Neural cell (in vitro differentiated cells): ENCODE measurements at regions not wholly inside any gene's neighbourhood (a gene's known extent, or its start where the extent isn't known, plus 50 kb on each side); places are given as distances from the start of the nearest gene placed in this dataset.

Source experiments
- H2AFZ ChIP-seq: fragments of 200-600, 300-800 bp; sonication (generic), shearing (Covaris generic); 2 replicates; pipeline ENCODE4 v1.6.0; 2014; ENCODE audit warnings: low read depth, mild to moderate bottlenecking, antibody characterized with exemption, low read length, moderate library complexity
- H3F3A ChIP-seq: fragments of 200-600 bp; shearing (Covaris generic); 2 replicates; pipeline ENCODE4 v1.6.1; 2016; ENCODE audit warnings: mild to moderate bottlenecking, moderate library complexity, mixed read lengths, antibody characterized with exemption, low read length; ENCODE audit not compliant: insufficient read depth, poor library complexity, severe bottlenecking
- H3K27ac ChIP-seq: fragments of 200-600, 300-800 bp; sonication (generic), shearing (Covaris generic); 2 replicates; pipeline ENCODE4 v1.5.1; 2014; ENCODE audit warnings: mild to moderate bottlenecking, low read length, moderate library complexity
- H3K27me3 ChIP-seq: fragments of 300-800, 200-600 bp; sonication (generic), shearing (Covaris generic); 2 replicates; pipeline ENCODE4 v1.6.0; 2014; ENCODE audit warnings: mild to moderate bottlenecking, low read depth, low read length, moderate library complexity; ENCODE audit not compliant: insufficient read depth
- H3K36me3 ChIP-seq: fragments of 300-800, 200-600 bp; sonication (generic), shearing (Covaris generic); 2 replicates; pipeline ENCODE4 v1.5.1; 2014; ENCODE audit warnings: mild to moderate bottlenecking, antibody characterized with exemption, low read length, moderate library complexity; ENCODE audit not compliant: insufficient read depth
- H3K4me2 ChIP-seq: fragments of 300-800, 200-600 bp; sonication (generic), shearing (Covaris generic); 2 replicates; pipeline ENCODE4 v1.6.0; 2014; ENCODE audit warnings: mild to moderate bottlenecking, low read length
- H3K4me3 ChIP-seq: fragments of 300-800, 200-600 bp; sonication (generic), shearing (Covaris generic); 2 replicates; pipeline ENCODE4 v1.5.1; 2014; ENCODE audit warnings: mild to moderate bottlenecking, low read length, moderate library complexity
- H3K79me2 ChIP-seq: fragments of 200-600 bp; shearing (Covaris generic); replicated peaks from 2 replicates; pipeline ENCODE4 v1.6.0; 2014; ENCODE audit warnings: mild to moderate bottlenecking, low read length, moderate library complexity; ENCODE audit not compliant: insufficient read depth
- H3K9ac ChIP-seq: fragments of 300-800, 200-600 bp; sonication (generic), shearing (Covaris generic); 2 replicates; pipeline ENCODE4 v1.6.1; 2016; ENCODE audit warnings: mild to moderate bottlenecking, low read length, mixed read lengths
- H3K9me2 ChIP-seq: fragments of 200-600 bp; shearing (Covaris generic); 2 replicates; pipeline ENCODE4 v1.6.1; 2016; ENCODE audit warnings: mild to moderate bottlenecking, low read length, mixed read lengths; ENCODE audit not compliant: insufficient read depth
- H3K9me3 ChIP-seq: fragments of 200-600, 300-800 bp; sonication (generic), shearing (Covaris generic); 2 replicates; pipeline ENCODE4 v1.6.1; 2016; ENCODE audit warnings: mild to moderate bottlenecking, mixed run types, low read length, moderate library complexity, mixed read lengths
- H4K20me1 ChIP-seq: fragments of 200-600 bp; shearing (Covaris generic); 2 replicates; pipeline ENCODE4 v1.6.1; 2016; ENCODE audit warnings: mild to moderate bottlenecking, mixed run types; ENCODE audit not compliant: insufficient read depth
- CTCF ChIP-seq: fragments of 450-650 bp; IDR thresholded peaks from 2 replicates; pipeline ENCODE4 v1.5.1; 2014; ENCODE audit warnings: antibody characterized with exemption, mild to moderate bottlenecking, moderate library complexity; ENCODE audit not compliant: poor library complexity, severe bottlenecking
- EP300 ChIP-seq: fragments of 450-650 bp; conservative IDR thresholded peaks from 2 replicates; pipeline ENCODE4 v1.6.1; 2014; ENCODE audit warnings: antibody characterized with exemption, mild to moderate bottlenecking, moderate library complexity; ENCODE audit not compliant: poor library complexity, severe bottlenecking
- EZH2 ChIP-seq: fragments of 200-600, 300-800 bp; shearing (Covaris generic), sonication (generic); IDR thresholded peaks from 2 replicates; pipeline ENCODE4 v1.6.1; 2014; ENCODE audit warnings: antibody characterized with exemption, low read length, borderline replicate concordance, mild to moderate bottlenecking; ENCODE audit not compliant: insufficient read depth, poor library complexity, severe bottlenecking
- MXI1 ChIP-seq: fragments of 450-650 bp; conservative IDR thresholded peaks from 2 replicates; pipeline ENCODE4 v1.6.1; 2014; ENCODE audit warnings: antibody characterized with exemption, mild to moderate bottlenecking; ENCODE audit not compliant: poor library complexity, severe bottlenecking
- POLR2AphosphoS5 ChIP-seq: IDR thresholded peaks from 2 replicates; pipeline ENCODE4 v1.6.1; 2012
- RAD21 ChIP-seq: fragments of 450-650 bp; conservative IDR thresholded peaks from 2 replicates; pipeline ENCODE4 v1.6.1; 2014; ENCODE audit warnings: antibody characterized with exemption, mild to moderate bottlenecking, moderate library complexity
- REST ChIP-seq: IDR thresholded peaks from 2 replicates; pipeline ENCODE4 v1.6.1; 2012; ENCODE audit warnings: borderline replicate concordance
- SMC3 ChIP-seq: fragments of 450-650 bp; conservative IDR thresholded peaks from 2 replicates; pipeline ENCODE4 v1.6.1; 2014; ENCODE audit warnings: antibody characterized with exemption, mild to moderate bottlenecking, moderate library complexity; ENCODE audit not compliant: poor library complexity
- TAF1 ChIP-seq: IDR thresholded peaks from 2 replicates; pipeline ENCODE4 v1.6.1; 2012; ENCODE audit warnings: low read depth

GRCh38 chr1:78275456-78275855, 215.3 kb upstream of the PTGFR start:
- Histone ChIP-seq H3F3A (no peaks in the 10 kb centered on the region), H3K9me2 (no peaks in the 10 kb centered on the region), H3K9me3 (no peaks in the 10 kb centered on the region), H3K79me2 (no peaks in the 10 kb centered on the region), H3K4me3 (no peak overlapping the region), H3K27ac (no peak overlapping the region), H3K36me3 (no peaks in the 10 kb centered on the region), H3K9ac (no peak overlapping the region), H3K27me3 (no peaks in the 10 kb centered on the region), H3K4me2 (no peak overlapping the region), H2AFZ (no peak overlapping the region), H4K20me1 (no peaks in the 10 kb centered on the region)
- no peak for TF ChIP-seq REST

GRCh38 chr1:78275906-78276685, 214.7 kb upstream of the PTGFR start:
- no peaks in the 10 kb centered on the region for H3K36me3 ChIP-seq
- no peaks in the 10 kb centered on the region for H4K20me1 ChIP-seq
- no peak overlapping the region for H3K27ac ChIP-seq
- H3K9ac ChIP-seq = no peak overlapping the region
- H3K9me2 ChIP-seq = no peaks in the 10 kb centered on the region
- H3K4me3 ChIP-seq = no peak overlapping the region
- H2AFZ ChIP-seq = no peak overlapping the region
- H3K79me2 ChIP-seq = no peaks in the 10 kb centered on the region
- no peak overlapping the region for H3K4me2 ChIP-seq
- H3K27me3 ChIP-seq = no peaks in the 10 kb centered on the region
- no peak for TF ChIP-seq RAD21
- no peak for TF ChIP-seq POLR2AphosphoS5
- TF ChIP-seq TAF1 = no peak
- TF ChIP-seq EP300 = no peak
- no peak for TF ChIP-seq MXI1
- TF ChIP-seq REST = no peak
- TF ChIP-seq EZH2 = no peak
- TF ChIP-seq CTCF = no peak
- no peak for TF ChIP-seq SMC3
- no peaks in the 10 kb centered on the region for H3F3A ChIP-seq
- H3K9me3 ChIP-seq = no peaks in the 10 kb centered on the region
